ENCODE measurements at regions not wholly inside any gene's neighbourhood (a gene's known extent, or its start where the extent isn't known, plus 50 kb on each side); places are given as distances from the start of the nearest gene placed in this dataset.

- TF ChIP-seq ZNF462 (CRISPR knock-in tag; IDR thresholded peaks at IDR 0.05) = peak; percentile 42; the same call in 1 of the 2 replicates
These were observed 458.6 kb downstream of the INHBA start (continued) for GRCh38 chr7:41244246-41244645.

DNA sequence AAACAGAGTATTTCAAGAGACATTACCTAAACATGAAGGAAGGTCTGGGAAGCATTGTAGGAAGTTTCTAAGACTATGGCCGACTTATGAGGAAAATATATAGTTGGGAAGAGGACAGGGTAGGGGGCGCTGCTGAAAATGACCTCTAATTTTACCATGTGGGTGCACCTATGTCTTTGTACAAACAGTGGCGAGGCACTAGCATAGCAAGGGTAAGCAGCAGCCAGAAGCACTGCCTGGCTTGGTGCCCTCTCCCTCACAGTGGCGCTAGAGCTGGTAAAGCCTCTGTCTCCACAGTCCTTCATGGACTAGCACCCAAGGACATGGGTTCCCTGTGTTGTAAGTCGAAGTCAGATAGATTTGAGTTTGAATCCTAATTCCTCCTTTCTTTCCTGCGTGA lies 461.2 kb downstream of the INHBA start:
- H3F3A ChIP-seq (replicated peaks; ENCODE audit: low read depth) = no peaks in the 10 kb centered on the region
- no peaks in the 10 kb centered on the region for H4K20me1 ChIP-seq (replicated peaks; ENCODE audit: insufficient read depth)
- H3K36me3 Mint-ChIP-seq (ENCODE audit: low read depth) = no peaks in the 10 kb centered on the region
- H3K27me3 Mint-ChIP-seq (ENCODE audit: insufficient read depth, low read depth, poor library complexity) = peaks cover 1% of the 10 kb centered on the region
- TF ChIP-seq, protein P1, sequence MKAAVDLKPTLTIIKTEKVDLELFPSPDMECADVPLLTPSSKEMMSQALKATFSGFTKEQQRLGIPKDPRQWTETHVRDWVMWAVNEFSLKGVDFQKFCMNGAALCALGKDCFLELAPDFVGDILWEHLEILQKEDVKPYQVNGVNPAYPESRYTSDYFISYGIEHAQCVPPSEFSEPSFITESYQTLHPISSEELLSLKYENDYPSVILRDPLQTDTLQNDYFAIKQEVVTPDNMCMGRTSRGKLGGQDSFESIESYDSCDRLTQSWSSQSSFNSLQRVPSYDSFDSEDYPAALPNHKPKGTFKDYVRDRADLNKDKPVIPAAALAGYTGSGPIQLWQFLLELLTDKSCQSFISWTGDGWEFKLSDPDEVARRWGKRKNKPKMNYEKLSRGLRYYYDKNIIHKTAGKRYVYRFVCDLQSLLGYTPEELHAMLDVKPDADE (IDR thresholded peaks at IDR 0.05) = no peak
- peak; percentile 41 to 51 for TF ChIP-seq CTCF (conservative IDR thresholded peaks at IDR 0.05; ENCODE audit: low read depth in 2 of 2)
- H3K4me1 Mint-ChIP-seq = peaks cover 3% of the 10 kb centered on the region; the same call in 2 of the 3 replicates
- H3K79me2 ChIP-seq (replicated peaks; ENCODE audit: insufficient read depth) = no peaks in the 10 kb centered on the region
- no peak overlapping the region for H3K4me3 ChIP-seq
- no peak overlapping the region for H3K27ac ChIP-seq (ENCODE audit: low read depth)
- H3K36me3 ChIP-seq (ENCODE audit: insufficient read depth) = no peaks in the 10 kb centered on the region
- H3K27me3 ChIP-seq (ENCODE audit: insufficient read depth) = no peaks in the 10 kb centered on the region
- no peak overlapping the region for H3K4me3 Mint-ChIP-seq
- H3K4me1 ChIP-seq (ENCODE audit: insufficient read depth) = no peaks in the 10 kb centered on the region
- no peaks in the 10 kb centered on the region; the same call in 2 of the 3 replicates for H3K9me3 Mint-ChIP-seq
- DNase-seq (ENCODE audit: low spot score) = peak; percentile 52
- no peaks in the 10 kb centered on the region for H3K9me2 ChIP-seq (ENCODE audit: insufficient read depth)
- no peak overlapping the region for H3K27ac Mint-ChIP-seq
- ATAC-seq = peak; percentile 67
- no peak overlapping the region for H2AFZ ChIP-seq
- H3K4me2 ChIP-seq = no peak overlapping the region

Measured in GM23338 (cell line).